K562 (cell line): ENCODE measurements at regions not wholly inside any gene's neighbourhood (a gene's known extent, or its start where the extent isn't known, plus 50 kb on each side); places are given as distances from the start of the nearest gene placed in this dataset.

Source experiments
- BACH1 ChIP-seq: fragments of 200-800 bp; sonication (Bioruptor generic); IDR thresholded peaks from 2 replicates; pipeline ENCODE4 v1.6.1; 2016; ENCODE audit warnings: missing genetic modification characterization, missing compliant biosample characterization
- CEBPB ChIP-seq: fragments of 450-650 bp; IDR thresholded peaks from 2 replicates; pipeline ENCODE4 v1.6.1; 2016; ENCODE audit warnings: missing genetic modification characterization, missing compliant biosample characterization
- FIP1L1 ChIP-seq: fragments of 200-400 bp; formaldehyde crosslinking; IDR thresholded peaks from 2 replicates; pipeline ENCODE4 v1.6.1; 2018; ENCODE audit warnings: mild to moderate bottlenecking, low read depth, low read length; ENCODE audit not compliant: poor library complexity, severe bottlenecking
- FOXK2 ChIP-seq, 2 experiments: fragments of 450-650 bp; IDR thresholded peaks in 1 of 2; conservative IDR thresholded peaks in 1 of 2; 2 replicates each; pipeline ENCODE4 v1.6.1; 2016; ENCODE audit warnings: low read depth in 2 of 2, mild to moderate bottlenecking in 1 of 2
- GTF2F1 ChIP-seq: IDR thresholded peaks from 2 replicates; pipeline ENCODE4 v1.6.1; 2011; ENCODE audit warnings: low read depth, low read length, improper control_type of control experiment
- HIVEP1 ChIP-seq: fragments of 250-450 bp; sonication (Bioruptor Pico); IDR thresholded peaks from 2 replicates; pipeline ENCODE4 v1.4.0; 2020; ENCODE audit warnings: mild to moderate bottlenecking
- JUND ChIP-seq, 2 experiments: IDR thresholded peaks; 2 replicates in 1 of 2; 3 replicates in 1 of 2; pipeline ENCODE4 v1.6.1; 2011; ENCODE audit warnings: borderline replicate concordance in 2 of 2, low read depth in 2 of 2, low read length in 2 of 2, improper control_type of control experiment in 1 of 2, missing biosample characterization in 1 of 2, missing genetic modification characterization in 1 of 2, missing genetic modification reagents in 1 of 2
- KAT7 ChIP-seq: sonication (generic); formaldehyde crosslinking; IDR thresholded peaks from 2 replicates; pipeline ENCODE4 v1.8.0; 2022; ENCODE audit warnings: missing genetic modification reagents, mild to moderate bottlenecking, borderline replicate concordance
- KDM2B ChIP-seq: fragments of 250-450 bp; sonication (Bioruptor Pico); IDR thresholded peaks from 2 replicates; pipeline ENCODE4 v1.8.0; 2021; ENCODE audit warnings: mild to moderate bottlenecking, moderate library complexity
- KLF1 ChIP-seq: fragments of 450-650 bp; IDR thresholded peaks from 2 replicates; pipeline ENCODE4 v1.6.1; 2016; ENCODE audit warnings: missing genetic modification characterization, missing compliant biosample characterization
- MCM3 ChIP-seq: fragments of 450-650 bp; IDR thresholded peaks from 2 replicates; pipeline ENCODE4 v1.6.1; 2016
- MCM5 ChIP-seq: fragments of 450-650 bp; IDR thresholded peaks from 2 replicates; pipeline ENCODE4 v1.6.1; 2016; ENCODE audit warnings: low read depth
- NELFE ChIP-seq: IDR thresholded peaks from 2 replicates; pipeline ENCODE4 v1.6.1; 2011; ENCODE audit warnings: mild to moderate bottlenecking; ENCODE audit not compliant: insufficient read depth, insufficient read length
- NFE2 ChIP-seq: IDR thresholded peaks from 2 replicates; pipeline ENCODE4 v1.6.1; 2014; ENCODE audit warnings: antibody characterized with exemption, low read depth
- NFRKB ChIP-seq: fragments of 450-650 bp; IDR thresholded peaks from 2 replicates; pipeline ENCODE4 v1.6.1; 2016; ENCODE audit warnings: low read depth
- ZNF184 ChIP-seq: sonication (generic); formaldehyde crosslinking; IDR thresholded peaks from 2 replicates; pipeline ENCODE4 v1.5.0; 2020; ENCODE audit warnings: missing genetic modification reagents
- ZNF24 ChIP-seq: fragments of 450-650 bp; IDR thresholded peaks from 2 replicates; pipeline ENCODE4 v1.6.1; 2016
- ZNF644 ChIP-seq: fragments of 200-800 bp; sonication (Bioruptor generic); IDR thresholded peaks from 2 replicates; pipeline ENCODE4 v1.6.1; 2016; ENCODE audit warnings: low read depth, missing genetic modification characterization, missing compliant biosample characterization
- ZNF766 ChIP-seq: fragments of 200-800 bp; sonication (Bioruptor generic); conservative IDR thresholded peaks from 2 replicates; pipeline ENCODE4 v1.6.1; 2016; ENCODE audit warnings: missing genetic modification characterization, missing compliant biosample characterization
- ZNF79 ChIP-seq: fragments of 250-450 bp; sonication (Bioruptor Pico); IDR thresholded peaks from 2 replicates; pipeline ENCODE4 v1.4.0; 2020; ENCODE audit warnings: low read depth, mild to moderate bottlenecking, moderate library complexity
- TF ChIP-seq, protein P1 (sequence below): fragments of 250-450 bp; sonication (Bioruptor Pico); IDR thresholded peaks from 2 replicates; pipeline ENCODE4 v1.5.0; 2021; ENCODE audit warnings: mild to moderate bottlenecking, borderline replicate concordance
- TF ChIP-seq, protein P2 (sequence below): fragments of 200-800 bp; sonication (Bioruptor generic); IDR thresholded peaks from 2 replicates; pipeline ENCODE4 v1.6.1; 2017; ENCODE audit warnings: missing genetic modification characterization, missing compliant biosample characterization
- TF ChIP-seq, protein P3 (sequence below): sonication (generic); formaldehyde crosslinking; IDR thresholded peaks from 2 replicates; pipeline ENCODE4 v1.9.0; 2022; ENCODE audit warnings: mild to moderate bottlenecking, missing genetic modification reagents
- TF ChIP-seq, protein P4 (sequence below): sonication (generic); formaldehyde crosslinking; IDR thresholded peaks from 2 replicates; pipeline ENCODE4 v1.8.1; 2023; ENCODE audit warnings: mild to moderate bottlenecking, missing genetic modification reagents
- TF ChIP-seq, protein P5 (sequence below): fragments of 250-450 bp; sonication (Bioruptor Pico); IDR thresholded peaks from 2 replicates; pipeline ENCODE4 v1.8.0; 2022; ENCODE audit warnings: moderate library complexity, mild to moderate bottlenecking, inconsistent platforms

DNA sequence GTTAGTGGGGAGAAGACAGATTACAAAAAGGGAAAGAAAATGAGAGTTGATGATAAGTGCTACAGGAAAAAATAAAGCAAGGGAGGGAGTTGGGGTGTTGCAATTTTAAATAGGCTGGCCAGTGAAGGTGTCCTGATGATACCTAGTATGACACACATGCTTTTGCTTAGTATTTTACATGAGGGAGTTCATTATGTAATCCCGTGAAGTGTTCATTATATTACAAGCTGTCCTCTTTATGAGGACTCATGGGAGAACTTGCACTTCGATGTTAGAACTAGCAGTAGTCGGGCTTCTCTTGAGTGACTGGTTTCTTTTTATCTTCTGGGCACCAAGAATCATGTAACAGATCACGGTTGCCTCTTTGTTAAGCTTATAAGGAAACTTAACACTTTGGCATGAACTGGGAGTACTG lies 102.3 kb upstream of the MTPN start (continued):
- no peak for TF ChIP-seq NELFE
- TF ChIP-seq BACH1 (tag): no peak
- TF ChIP-seq KAT7 (CRISPR knock-in tag): no peak
- no peak for TF ChIP-seq ZNF184 (CRISPR knock-in tag)
- no peak for TF ChIP-seq KLF1 (tag)
- TF ChIP-seq, protein P1, sequence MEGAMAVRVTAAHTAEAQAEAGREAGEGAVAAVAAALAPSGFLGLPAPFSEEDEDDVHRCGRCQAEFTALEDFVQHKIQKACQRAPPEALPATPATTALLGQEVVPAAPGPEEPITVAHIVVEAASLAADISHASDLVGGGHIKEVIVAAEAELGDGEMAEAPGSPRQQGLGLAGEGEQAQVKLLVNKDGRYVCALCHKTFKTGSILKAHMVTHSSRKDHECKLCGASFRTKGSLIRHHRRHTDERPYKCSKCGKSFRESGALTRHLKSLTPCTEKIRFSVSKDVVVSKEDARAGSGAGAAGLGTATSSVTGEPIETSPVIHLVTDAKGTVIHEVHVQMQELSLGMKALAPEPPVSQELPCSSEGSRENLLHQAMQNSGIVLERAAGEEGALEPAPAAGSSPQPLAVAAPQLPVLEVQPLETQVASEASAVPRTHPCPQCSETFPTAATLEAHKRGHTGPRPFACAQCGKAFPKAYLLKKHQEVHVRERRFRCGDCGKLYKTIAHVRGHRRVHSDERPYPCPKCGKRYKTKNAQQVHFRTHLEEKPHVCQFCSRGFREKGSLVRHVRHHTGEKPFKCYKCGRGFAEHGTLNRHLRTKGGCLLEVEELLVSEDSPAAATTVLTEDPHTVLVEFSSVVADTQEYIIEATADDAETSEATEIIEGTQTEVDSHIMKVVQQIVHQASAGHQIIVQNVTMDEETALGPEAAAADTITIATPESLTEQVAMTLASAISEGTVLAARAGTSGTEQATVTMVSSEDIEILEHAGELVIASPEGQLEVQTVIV: no peak
- TF ChIP-seq NFE2: peak; percentile 13; the same call in 1 of the 2 replicates
- TF ChIP-seq, protein P2, sequence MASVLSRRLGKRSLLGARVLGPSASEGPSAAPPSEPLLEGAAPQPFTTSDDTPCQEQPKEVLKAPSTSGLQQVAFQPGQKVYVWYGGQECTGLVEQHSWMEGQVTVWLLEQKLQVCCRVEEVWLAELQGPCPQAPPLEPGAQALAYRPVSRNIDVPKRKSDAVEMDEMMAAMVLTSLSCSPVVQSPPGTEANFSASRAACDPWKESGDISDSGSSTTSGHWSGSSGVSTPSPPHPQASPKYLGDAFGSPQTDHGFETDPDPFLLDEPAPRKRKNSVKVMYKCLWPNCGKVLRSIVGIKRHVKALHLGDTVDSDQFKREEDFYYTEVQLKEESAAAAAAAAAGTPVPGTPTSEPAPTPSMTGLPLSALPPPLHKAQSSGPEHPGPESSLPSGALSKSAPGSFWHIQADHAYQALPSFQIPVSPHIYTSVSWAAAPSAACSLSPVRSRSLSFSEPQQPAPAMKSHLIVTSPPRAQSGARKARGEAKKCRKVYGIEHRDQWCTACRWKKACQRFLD (CRISPR knock-in tag): no peak
- TF ChIP-seq MCM5: no peak
- TF ChIP-seq FOXK2 (conservative IDR thresholded peaks at IDR 0.05 in 1 of 2, IDR thresholded peaks at IDR 0.05 in 1 of 2; ENCODE audit: low read depth in 2 of 2): peak in 1 of 2 experiments; percentile 48; a peak in 2 of 4 replicates
- TF ChIP-seq, protein P3, sequence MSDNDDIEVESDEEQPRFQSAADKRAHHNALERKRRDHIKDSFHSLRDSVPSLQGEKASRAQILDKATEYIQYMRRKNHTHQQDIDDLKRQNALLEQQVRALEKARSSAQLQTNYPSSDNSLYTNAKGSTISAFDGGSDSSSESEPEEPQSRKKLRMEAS (CRISPR knock-in tag): no peak
- no peak for TF ChIP-seq KDM2B
- no peak for TF ChIP-seq ZNF644 (tag)
- peak; percentile 94 for TF ChIP-seq CEBPB (tag)
- TF ChIP-seq MCM3: no peak
- TF ChIP-seq HIVEP1 (CRISPR knock-in tag): no peak
- TF ChIP-seq, protein P4, sequence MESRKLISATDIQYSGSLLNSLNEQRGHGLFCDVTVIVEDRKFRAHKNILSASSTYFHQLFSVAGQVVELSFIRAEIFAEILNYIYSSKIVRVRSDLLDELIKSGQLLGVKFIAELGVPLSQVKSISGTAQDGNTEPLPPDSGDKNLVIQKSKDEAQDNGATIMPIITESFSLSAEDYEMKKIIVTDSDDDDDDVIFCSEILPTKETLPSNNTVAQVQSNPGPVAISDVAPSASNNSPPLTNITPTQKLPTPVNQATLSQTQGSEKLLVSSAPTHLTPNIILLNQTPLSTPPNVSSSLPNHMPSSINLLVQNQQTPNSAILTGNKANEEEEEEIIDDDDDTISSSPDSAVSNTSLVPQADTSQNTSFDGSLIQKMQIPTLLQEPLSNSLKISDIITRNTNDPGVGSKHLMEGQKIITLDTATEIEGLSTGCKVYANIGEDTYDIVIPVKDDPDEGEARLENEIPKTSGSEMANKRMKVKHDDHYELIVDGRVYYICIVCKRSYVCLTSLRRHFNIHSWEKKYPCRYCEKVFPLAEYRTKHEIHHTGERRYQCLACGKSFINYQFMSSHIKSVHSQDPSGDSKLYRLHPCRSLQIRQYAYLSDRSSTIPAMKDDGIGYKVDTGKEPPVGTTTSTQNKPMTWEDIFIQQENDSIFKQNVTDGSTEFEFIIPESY (CRISPR knock-in tag): no peak
- no peak for TF ChIP-seq ZNF24
- TF ChIP-seq, protein P5, sequence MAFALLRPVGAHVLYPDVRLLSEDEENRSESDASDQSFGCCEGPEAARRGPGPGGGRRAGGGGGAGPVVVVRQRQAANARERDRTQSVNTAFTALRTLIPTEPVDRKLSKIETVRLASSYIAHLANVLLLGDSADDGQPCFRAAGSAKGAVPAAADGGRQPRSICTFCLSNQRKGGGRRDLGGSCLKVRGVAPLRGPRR (CRISPR knock-in tag): no peak
- TF ChIP-seq ZNF79 (CRISPR knock-in tag): no peak
- TF ChIP-seq NFRKB: peak; percentile 43; the same call in 1 of the 2 replicates
- no peak; the same call in 1 of the 2 replicates for TF ChIP-seq ZNF766 (CRISPR knock-in tag)
- TF ChIP-seq GTF2F1: no peak
- no peak for TF ChIP-seq JUND (IDR thresholded peaks at IDR 0.05; ENCODE audit: borderline replicate concordance, low read depth, low read length)
- TF ChIP-seq JUND (tag; IDR thresholded peaks at IDR 0.05; ENCODE audit: borderline replicate concordance, low read depth, low read length): peak; percentile 56; the same call in 2 of the 3 replicates
- no peak for TF ChIP-seq FIP1L1
